IPS DF 6.9 (cell line): ENCODE measurements at regions not wholly inside any gene's neighbourhood (a gene's known extent, or its start where the extent isn't known, plus 50 kb on each side); places are given as distances from the start of the nearest gene placed in this dataset.
"Not testable (repeated sequence)": the region's sequence is repeated elsewhere in the genome, so short reads cannot be mapped to it uniquely, and the experiment has no call there.

Source experiments
- DNase-seq: peaks from one replicate; pipeline ENCODE4 v3.0.0-alpha.2; 2013; ENCODE audit warnings: low read depth, low spot score
- H3K27ac ChIP-seq: one replicate; pipeline ENCODE4 v1.5.1; 2013; ENCODE audit warnings: low read length, control low read depth
- H3K27me3 ChIP-seq: 2 replicates; pipeline ENCODE4 v1.6.1; 2013; ENCODE audit warnings: mild to moderate bottlenecking, low read length; ENCODE audit not compliant: control insufficient read depth, insufficient read depth
- H3K36me3 ChIP-seq: 2 replicates; pipeline ENCODE4 v1.6.1; 2013; ENCODE audit warnings: low read length; ENCODE audit not compliant: control insufficient read depth, insufficient read depth
- H3K4me1 ChIP-seq: 2 replicates; pipeline ENCODE4 v1.6.1; 2013; ENCODE audit warnings: low read length; ENCODE audit not compliant: control insufficient read depth, insufficient read depth
- H3K4me3 ChIP-seq: 2 replicates; pipeline ENCODE4 v1.5.1; 2013; ENCODE audit warnings: mild to moderate bottlenecking, low read length
- H3K9me3 ChIP-seq: 2 replicates; pipeline ENCODE4 v1.6.1; 2013; ENCODE audit warnings: low read length, inconsistent platforms; ENCODE audit not compliant: control insufficient read depth, insufficient read depth
- WGBS: extraction: QIAGEN DNeasy Blood & Tissue Kit; methylation state at CpG from one replicate; pipeline ENCODE4 v1.1.7; 2013; ENCODE audit warnings: mixed read lengths, missing lambda C conversion rate; ENCODE audit not compliant: insufficient read length, insufficient coverage; 5-methylcytosine and 5-hydroxymethylcytosine counted together

DNA sequence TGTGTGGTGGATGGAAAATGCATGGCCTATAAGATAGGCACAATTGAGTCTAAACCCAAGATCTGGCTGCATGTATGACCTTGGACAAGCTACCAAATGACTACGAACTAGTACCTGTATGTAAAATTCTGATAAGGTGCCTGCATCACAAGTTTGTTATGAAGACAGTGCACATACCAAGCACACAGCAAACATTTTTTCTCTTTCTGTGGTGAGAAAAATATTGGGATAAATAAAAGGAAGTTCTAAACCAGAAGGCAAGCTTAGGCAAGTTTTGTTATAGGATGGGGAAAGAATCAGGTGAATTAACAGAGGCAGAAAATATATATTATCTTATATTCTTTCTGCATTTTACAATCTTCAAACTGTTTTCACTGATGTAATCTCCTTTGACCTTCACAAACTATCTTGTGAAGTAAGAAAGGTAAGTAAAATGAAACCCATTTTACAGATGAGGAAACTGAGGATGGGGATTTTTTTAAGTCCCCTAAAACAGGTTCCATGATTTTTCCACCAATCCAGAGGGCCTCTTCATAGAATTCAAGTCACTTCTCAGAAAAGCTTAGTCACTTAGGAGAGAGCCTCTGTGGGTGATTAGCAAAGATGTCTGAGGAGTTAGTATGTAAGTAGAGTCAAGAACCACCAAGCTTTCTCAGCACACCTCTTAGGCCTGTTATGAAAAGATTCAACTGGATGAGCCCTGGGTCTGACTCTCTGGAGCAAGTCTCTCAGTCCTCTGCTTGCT lies 132.0 kb upstream of the RAP1B start:
- Histone ChIP-seq H3K36me3 (no peaks in the 10 kb centered on the region), H3K9me3 (no peaks in the 10 kb centered on the region), H3K4me1 (no peaks in the 10 kb centered on the region), H3K27ac (no peak overlapping the region), H3K27me3 (no peaks in the 10 kb centered on the region), H3K4me3 (no peak overlapping the region)
- WGBS: no CpG with 5 or more reads among the region's 1 CpG
- no peak for DNase-seq

- H3K4me1 ChIP-seq: no peaks in the 10 kb centered on the region
- WGBS: no CpG with 5 or more reads among the region's 4 CpGs
- DNase-seq: no peak
- no peaks in the 10 kb centered on the region for H3K36me3 ChIP-seq
- H3K27me3 ChIP-seq: no peaks in the 10 kb centered on the region
- no peak overlapping the region for H3K27ac ChIP-seq
- H3K9me3 ChIP-seq: no peaks in the 10 kb centered on the region
- no peak overlapping the region for H3K4me3 ChIP-seq
Observed at GRCh38 chr12:68479261-68479895, 131.3 kb upstream of the RAP1B start.

DNA sequence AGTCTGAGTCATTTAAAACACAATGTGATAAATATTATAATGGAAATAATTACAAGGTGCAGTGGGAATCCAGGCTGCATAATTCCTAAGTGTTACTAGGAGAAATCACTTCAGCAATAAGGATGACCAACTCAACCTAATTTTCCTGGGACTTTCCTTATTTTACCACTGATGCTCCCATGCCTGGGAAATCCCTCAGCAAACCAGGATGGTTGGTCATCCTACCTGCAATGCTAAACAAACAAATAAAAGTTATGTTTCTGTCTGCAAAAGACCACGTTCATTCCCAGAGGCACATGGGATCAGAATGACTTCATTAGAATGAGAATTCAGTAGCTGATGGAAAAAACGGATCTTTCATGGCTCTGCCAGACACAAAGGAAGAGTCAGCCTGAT lies 130.8 kb upstream of the RAP1B start:
- H3K4me1 ChIP-seq: no peaks in the 10 kb centered on the region
- no peaks in the 10 kb centered on the region for H3K27me3 ChIP-seq
- no peak for DNase-seq
- H3K9me3 ChIP-seq: no peaks in the 10 kb centered on the region
- whole genome bisulfite sequencing: no CpG with 5 or more reads among the region's 2 CpGs
- no peak overlapping the region for H3K27ac ChIP-seq
- H3K36me3 ChIP-seq: no peaks in the 10 kb centered on the region
- no peak overlapping the region for H3K4me3 ChIP-seq

DNA sequence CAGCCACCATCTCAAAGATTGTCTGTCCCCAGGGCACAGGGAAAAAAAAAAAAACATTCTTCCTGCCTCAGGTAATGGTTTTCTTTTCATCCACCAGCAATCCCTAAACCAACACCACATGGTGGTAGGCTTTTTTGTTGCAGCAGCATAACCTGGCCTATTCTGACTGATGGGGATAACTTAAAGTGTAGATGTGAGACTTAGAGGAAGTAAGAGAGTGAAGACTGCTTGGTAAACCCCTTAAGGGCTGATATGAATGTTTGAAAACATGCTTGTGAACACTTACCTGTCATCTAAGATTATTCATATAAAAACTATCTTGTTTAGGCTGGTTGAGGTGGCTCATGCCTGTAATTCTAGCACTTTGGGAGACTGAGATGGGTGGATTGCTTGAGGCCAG lies 130.2 kb upstream of the RAP1B start:
- no peak for DNase-seq
- no peaks in the 10 kb centered on the region for H3K4me1 ChIP-seq
- H3K27me3 ChIP-seq: no peaks in the 10 kb centered on the region
- H3K9me3 ChIP-seq: no peaks in the 10 kb centered on the region
- no peaks in the 10 kb centered on the region for H3K36me3 ChIP-seq
- no peak overlapping the region for H3K4me3 ChIP-seq
- H3K27ac ChIP-seq: no peak overlapping the region

DNA sequence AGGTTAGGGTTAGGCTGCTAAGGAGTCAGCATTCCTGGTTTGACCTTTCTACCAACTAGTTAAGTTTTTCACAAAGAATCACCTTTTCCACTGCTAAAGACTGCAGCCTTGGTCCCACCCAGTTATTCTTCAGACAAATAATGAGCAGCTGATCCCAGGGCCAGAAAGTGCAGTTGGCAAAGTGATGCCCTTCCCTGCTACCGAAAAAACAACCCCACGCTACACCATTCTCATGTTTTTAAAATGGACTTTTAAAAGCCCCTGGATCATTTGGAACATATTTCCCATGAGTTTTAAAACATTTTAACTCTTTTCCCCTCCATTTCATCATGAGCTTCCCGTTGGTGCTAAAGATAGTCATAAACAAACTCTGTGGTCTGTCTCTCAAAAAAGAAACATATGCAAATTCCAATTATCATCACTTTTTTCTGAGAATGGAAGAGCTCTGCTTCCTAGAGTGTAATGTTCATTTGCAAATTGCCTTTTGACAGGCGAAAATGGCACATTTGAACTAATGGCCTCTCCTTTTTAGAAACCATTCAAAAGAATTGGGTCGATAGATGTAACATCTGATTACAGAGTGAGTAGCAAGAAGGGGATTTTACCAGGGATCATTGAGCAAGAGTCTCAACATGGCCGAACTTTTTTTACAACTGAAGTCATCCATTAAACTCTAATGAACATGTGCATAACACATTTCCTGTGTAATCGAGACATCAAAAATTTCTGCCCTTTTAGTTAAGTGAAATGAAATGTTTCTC lies 129.3 kb upstream of the RAP1B start:
- no CpG with 5 or more reads among the region's 7 CpGs for WGBS
- no peak for DNase-seq
- Histone ChIP-seq H3K9me3 (no peaks in the 10 kb centered on the region), H3K27ac (no peak overlapping the region), H3K4me3 (no peak overlapping the region), H3K4me1 (no peaks in the 10 kb centered on the region), H3K27me3 (no peaks in the 10 kb centered on the region), H3K36me3 (no peaks in the 10 kb centered on the region)

- Histone ChIP-seq H3K36me3 (no peaks in the 10 kb centered on the region), H3K9me3 (no peaks in the 10 kb centered on the region), H3K27me3 (no peaks in the 10 kb centered on the region), H3K4me3 (no peak overlapping the region), H3K4me1 (no peaks in the 10 kb centered on the region), H3K27ac (no peak overlapping the region)
- DNase-seq: no peak
- WGBS: no CpG with 5 or more reads among the region's 1 CpG
Observed at GRCh38 chr12:68482014-68482413, 128.7 kb upstream of the RAP1B start.

GRCh38 chr12:68482660-68483059 lies 128.0 kb upstream of the RAP1B start:
- DNase-seq: no peak
- Histone ChIP-seq H3K27me3 (no peaks in the 10 kb centered on the region), H3K36me3 (no peaks in the 10 kb centered on the region), H3K9me3 (no peaks in the 10 kb centered on the region), H3K4me1 (no peaks in the 10 kb centered on the region), H3K27ac (no peak overlapping the region), H3K4me3 (no peak overlapping the region)
- WGBS: no CpG with 5 or more reads among the region's 1 CpG

GRCh38 chr12:68483592-68484383 lies 126.9 kb upstream of the RAP1B start:
- Histone ChIP-seq H3K9me3 (no peaks in the 10 kb centered on the region), H3K4me1 (no peaks in the 10 kb centered on the region), H3K27ac (no peak overlapping the region), H3K4me3 (no peak overlapping the region), H3K36me3 (no peaks in the 10 kb centered on the region), H3K27me3 (no peaks in the 10 kb centered on the region)
- DNase-seq: no peak
- no CpG with 5 or more reads among the region's 4 CpGs for WGBS

DNA sequence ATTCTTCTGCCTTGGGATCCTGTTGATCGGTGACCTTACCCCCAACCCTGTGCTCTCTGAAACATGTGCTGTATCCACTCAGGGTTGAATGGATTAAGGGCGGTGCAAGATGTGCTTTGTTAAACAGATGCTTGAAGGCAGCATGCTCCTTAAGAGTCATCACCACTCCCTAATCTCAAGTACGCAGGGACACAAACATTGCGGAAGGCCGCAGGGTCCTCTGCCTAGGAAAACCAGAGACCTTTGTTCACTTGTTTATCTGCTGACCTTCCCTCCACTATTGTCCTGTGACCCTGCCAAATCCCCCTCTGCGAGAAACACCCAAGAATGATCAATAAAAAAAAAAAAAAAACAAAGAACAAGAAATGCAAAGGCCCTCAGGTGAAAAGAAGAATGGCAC lies 126.1 kb upstream of the RAP1B start:
- WGBS: no CpG with 5 or more reads among the region's 6 CpGs
- H3K4me3 ChIP-seq, H3K27ac ChIP-seq, H3K36me3 ChIP-seq, H3K9me3 ChIP-seq, H3K4me1 ChIP-seq, H3K27me3 ChIP-seq, DNase-seq: not testable (repeated sequence)

GRCh38 chr12:68486449-68486848 lies 124.2 kb upstream of the RAP1B start:
- H3K9me3 ChIP-seq, H3K4me3 ChIP-seq, H3K27ac ChIP-seq, DNase-seq, H3K4me1 ChIP-seq, H3K27me3 ChIP-seq, H3K36me3 ChIP-seq: not testable (repeated sequence)
- WGBS: no CpG with 5 or more reads among the region's 6 CpGs
